MM.1S (cell line): ENCODE measurements at regions not wholly inside any gene's neighbourhood (a gene's known extent, or its start where the extent isn't known, plus 50 kb on each side); places are given as distances from the start of the nearest gene placed in this dataset.

ENCODE experiments used
- DNase-seq: peaks from one replicate; pipeline ENCODE4 v3.0.0-alpha.2; 2015
- H2AFZ ChIP-seq: fragments of 300-600 bp; sonication (generic); 2 replicates; pipeline ENCODE4 v1.6.0; 2016; ENCODE audit warnings: antibody characterized with exemption, low read length
- H3F3A ChIP-seq: fragments of 300-600 bp; sonication (generic); 2 replicates; pipeline ENCODE4 v1.6.1; 2016; ENCODE audit warnings: mild to moderate bottlenecking, antibody characterized with exemption, low read length, moderate library complexity, mixed read lengths; ENCODE audit not compliant: insufficient read depth
- H3K27ac ChIP-seq: fragments of 300-600 bp; sonication (generic); 2 replicates; pipeline ENCODE4 v1.5.1; 2016; ENCODE audit warnings: mild to moderate bottlenecking, low read length
- H3K27me3 ChIP-seq: fragments of 300-600 bp; sonication (generic); replicated peaks from 2 replicates; pipeline ENCODE4 v1.6.0; 2016; ENCODE audit warnings: low read length; ENCODE audit not compliant: insufficient read depth
- H3K36me3 ChIP-seq: fragments of 300-600 bp; sonication (generic); replicated peaks from 2 replicates; pipeline ENCODE4 v1.6.1; 2016; ENCODE audit warnings: mild to moderate bottlenecking, low read length, mixed read lengths; ENCODE audit not compliant: insufficient read depth
- H3K4me1 ChIP-seq: fragments of 300-600 bp; sonication (generic); 2 replicates; pipeline ENCODE4 v1.6.1; 2016; ENCODE audit warnings: low read length, mixed read lengths
- H3K4me2 ChIP-seq: fragments of 300-600 bp; sonication (generic); 2 replicates; pipeline ENCODE4 v1.6.0; 2016; ENCODE audit warnings: low read depth, low read length
- H3K4me3 ChIP-seq: fragments of 300-600 bp; sonication (generic); 2 replicates; pipeline ENCODE4 v1.5.1; 2016; ENCODE audit warnings: low read length, mixed read lengths
- H3K79me2 ChIP-seq: fragments of 300-600 bp; sonication (generic); 2 replicates; pipeline ENCODE4 v1.6.1; 2016; ENCODE audit warnings: mixed run types, low read length, mixed read lengths
- H3K9ac ChIP-seq: fragments of 300-600 bp; sonication (generic); 2 replicates; pipeline ENCODE4 v1.6.1; 2016; ENCODE audit warnings: low read length, mixed read lengths
- H3K9me2 ChIP-seq: fragments of 300-600 bp; sonication (generic); replicated peaks from 2 replicates; pipeline ENCODE4 v1.6.1; 2016; ENCODE audit warnings: mild to moderate bottlenecking, low read length, mixed read lengths; ENCODE audit not compliant: insufficient read depth
- H3K9me3 ChIP-seq: fragments of 300-600 bp; sonication (generic); replicated peaks from 2 replicates; pipeline ENCODE4 v1.6.1; 2016; ENCODE audit warnings: mild to moderate bottlenecking, low read length, mixed read lengths; ENCODE audit not compliant: insufficient read depth
- H4K20me1 ChIP-seq: fragments of 300-600 bp; sonication (generic); 2 replicates; pipeline ENCODE4 v1.6.1; 2016; ENCODE audit warnings: mild to moderate bottlenecking, low read length, moderate library complexity, mixed read lengths; ENCODE audit not compliant: insufficient read depth
- EZH2 ChIP-seq: fragments of 300-600 bp; sonication (generic); optimal IDR thresholded peaks from 2 replicates; pipeline ENCODE3; 2017; ENCODE audit warnings: low read depth, mild to moderate bottlenecking, antibody characterized with exemption, low read length, mixed read lengths
- EZH2phosphoT487 ChIP-seq: fragments of 300-600 bp; sonication (generic); IDR thresholded peaks from 2 replicates; pipeline ENCODE4 v1.6.1; 2018; ENCODE audit warnings: antibody characterized with exemption, low read length
- TF ChIP-seq, protein P1 (sequence below): fragments of 300-600 bp; sonication (generic); IDR thresholded peaks from 2 replicates; pipeline ENCODE4 v1.5.1; 2016; ENCODE audit warnings: antibody characterized with exemption, low read length, mixed read lengths

- Histone ChIP-seq H3K27ac (no peak overlapping the region), H3F3A (no peaks in the 10 kb centered on the region), H3K9me2 (no peaks in the 10 kb centered on the region), H3K27me3 (peaks cover 6% of the 10 kb centered on the region; the same call in 1 of the 2 replicates), H3K9me3 (no peaks in the 10 kb centered on the region), H3K4me3 (no peak overlapping the region), H3K4me2 (no peak overlapping the region), H3K79me2 (no peaks in the 10 kb centered on the region), H2AFZ (no peak overlapping the region), H3K36me3 (no peaks in the 10 kb centered on the region), H3K9ac (no peak overlapping the region), H3K4me1 (no peaks in the 10 kb centered on the region), H4K20me1 (no peaks in the 10 kb centered on the region)
- DNase-seq: no peak
- TF ChIP-seq EZH2phosphoT487 (no peak), EZH2 (no peak)
- TF ChIP-seq, protein P1, sequence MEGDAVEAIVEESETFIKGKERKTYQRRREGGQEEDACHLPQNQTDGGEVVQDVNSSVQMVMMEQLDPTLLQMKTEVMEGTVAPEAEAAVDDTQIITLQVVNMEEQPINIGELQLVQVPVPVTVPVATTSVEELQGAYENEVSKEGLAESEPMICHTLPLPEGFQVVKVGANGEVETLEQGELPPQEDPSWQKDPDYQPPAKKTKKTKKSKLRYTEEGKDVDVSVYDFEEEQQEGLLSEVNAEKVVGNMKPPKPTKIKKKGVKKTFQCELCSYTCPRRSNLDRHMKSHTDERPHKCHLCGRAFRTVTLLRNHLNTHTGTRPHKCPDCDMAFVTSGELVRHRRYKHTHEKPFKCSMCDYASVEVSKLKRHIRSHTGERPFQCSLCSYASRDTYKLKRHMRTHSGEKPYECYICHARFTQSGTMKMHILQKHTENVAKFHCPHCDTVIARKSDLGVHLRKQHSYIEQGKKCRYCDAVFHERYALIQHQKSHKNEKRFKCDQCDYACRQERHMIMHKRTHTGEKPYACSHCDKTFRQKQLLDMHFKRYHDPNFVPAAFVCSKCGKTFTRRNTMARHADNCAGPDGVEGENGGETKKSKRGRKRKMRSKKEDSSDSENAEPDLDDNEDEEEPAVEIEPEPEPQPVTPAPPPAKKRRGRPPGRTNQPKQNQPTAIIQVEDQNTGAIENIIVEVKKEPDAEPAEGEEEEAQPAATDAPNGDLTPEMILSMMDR: no peak
These were observed 85.6 kb upstream of the ARAP3 start for GRCh38 chr5:141767671-141768070.

GRCh38 chr5:141765896-141766551 is 84.0 kb upstream of the ARAP3 start:
- Histone ChIP-seq H3K4me1 (no peaks in the 10 kb centered on the region), H3K79me2 (no peaks in the 10 kb centered on the region), H3K27me3 (peaks cover 18% of the 10 kb centered on the region; the same call in 1 of the 2 replicates), H3F3A (no peaks in the 10 kb centered on the region), H3K9me3 (no peaks in the 10 kb centered on the region), H3K4me2 (no peak overlapping the region), H3K27ac (no peak overlapping the region), H3K9ac (no peak overlapping the region), H2AFZ (no peak overlapping the region), H3K36me3 (no peaks in the 10 kb centered on the region), H4K20me1 (no peaks in the 10 kb centered on the region), H3K9me2 (no peaks in the 10 kb centered on the region), H3K4me3 (no peak overlapping the region)
- DNase-seq: no peak
- TF ChIP-seq, protein P1: no peak
- TF ChIP-seq EZH2 (no peak), EZH2phosphoT487 (no peak)

DNA sequence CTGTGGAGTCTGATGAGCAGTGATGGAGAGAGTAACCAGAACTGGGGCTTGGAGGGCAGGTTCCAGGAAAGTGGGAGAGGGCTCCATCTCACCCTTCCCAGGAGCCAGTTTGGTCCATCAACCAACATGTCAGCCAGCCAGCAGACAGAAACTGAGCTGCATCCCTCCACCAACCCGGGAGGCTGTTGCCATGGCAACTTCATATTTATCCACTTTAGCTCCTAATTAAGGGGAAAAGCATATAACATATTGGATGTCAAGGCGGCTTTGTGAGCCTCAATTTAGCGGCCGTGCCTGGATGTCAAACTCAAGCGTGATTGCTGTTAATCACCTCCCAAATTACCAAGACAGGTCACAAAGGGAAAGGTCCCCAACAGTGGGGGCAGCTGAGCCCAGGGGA is 81.5 kb upstream of the ARAP3 start:
- H3K9me2 ChIP-seq: no peaks in the 10 kb centered on the region
- H3K27ac ChIP-seq: no peak overlapping the region
- H3K9ac ChIP-seq: no peak overlapping the region
- TF ChIP-seq, protein P1: no peak
- TF ChIP-seq EZH2phosphoT487: no peak
- no peak for TF ChIP-seq EZH2
- H2AFZ ChIP-seq: no peak overlapping the region
- H4K20me1 ChIP-seq: no peaks in the 10 kb centered on the region
- peaks cover 43% of the 10 kb centered on the region for H3K27me3 ChIP-seq
- DNase-seq: no peak
- no peaks in the 10 kb centered on the region for H3K36me3 ChIP-seq
- H3K9me3 ChIP-seq: no peaks in the 10 kb centered on the region
- H3K4me2 ChIP-seq: no peak overlapping the region
- H3F3A ChIP-seq: no peaks in the 10 kb centered on the region
- no peaks in the 10 kb centered on the region for H3K79me2 ChIP-seq
- no peaks in the 10 kb centered on the region for H3K4me1 ChIP-seq
- no peak overlapping the region for H3K4me3 ChIP-seq
